DOHH2 (cell line): ENCODE measurements at regions not wholly inside any gene's neighbourhood (a gene's known extent, or its start where the extent isn't known, plus 50 kb on each side); places are given as distances from the start of the nearest gene placed in this dataset.

Source experiments
- EZH2phosphoT487 ChIP-seq: fragments of 200-600 bp; sonication (generic); IDR thresholded peaks from 2 replicates; pipeline ENCODE4 v1.6.1; 2017; ENCODE audit warnings: borderline replicate concordance, mild to moderate bottlenecking, antibody characterized with exemption, low read length, moderate library complexity, mixed read lengths
- TF ChIP-seq, protein P1 (sequence below): fragments of 200-600 bp; sonication (generic); IDR thresholded peaks from one replicate; pipeline ENCODE4 v1.5.1; 2014; ENCODE audit warnings: antibody characterized with exemption, mild to moderate bottlenecking, low read depth, low read length; ENCODE audit not compliant: poor library complexity, severe bottlenecking

DNA sequence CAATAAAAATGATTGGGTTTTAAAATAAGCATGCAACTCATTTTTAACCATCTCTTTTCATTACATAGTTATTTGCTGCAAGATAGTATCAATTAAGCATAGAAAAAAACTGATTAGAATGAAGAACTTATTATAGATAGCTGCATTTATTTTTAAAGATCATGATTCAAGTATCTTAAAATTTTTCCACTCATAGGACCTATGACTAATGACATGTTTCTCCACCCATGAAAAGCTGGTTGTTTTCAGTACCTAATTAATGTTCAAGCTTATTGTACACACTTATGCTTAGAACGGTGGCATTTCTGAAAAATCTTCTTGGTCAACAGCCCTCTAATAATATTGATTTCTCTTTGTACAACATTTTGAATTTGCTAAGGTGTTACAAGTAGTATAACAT, 193.5 kb upstream of the PITX2 start:
- TF ChIP-seq, protein P1, sequence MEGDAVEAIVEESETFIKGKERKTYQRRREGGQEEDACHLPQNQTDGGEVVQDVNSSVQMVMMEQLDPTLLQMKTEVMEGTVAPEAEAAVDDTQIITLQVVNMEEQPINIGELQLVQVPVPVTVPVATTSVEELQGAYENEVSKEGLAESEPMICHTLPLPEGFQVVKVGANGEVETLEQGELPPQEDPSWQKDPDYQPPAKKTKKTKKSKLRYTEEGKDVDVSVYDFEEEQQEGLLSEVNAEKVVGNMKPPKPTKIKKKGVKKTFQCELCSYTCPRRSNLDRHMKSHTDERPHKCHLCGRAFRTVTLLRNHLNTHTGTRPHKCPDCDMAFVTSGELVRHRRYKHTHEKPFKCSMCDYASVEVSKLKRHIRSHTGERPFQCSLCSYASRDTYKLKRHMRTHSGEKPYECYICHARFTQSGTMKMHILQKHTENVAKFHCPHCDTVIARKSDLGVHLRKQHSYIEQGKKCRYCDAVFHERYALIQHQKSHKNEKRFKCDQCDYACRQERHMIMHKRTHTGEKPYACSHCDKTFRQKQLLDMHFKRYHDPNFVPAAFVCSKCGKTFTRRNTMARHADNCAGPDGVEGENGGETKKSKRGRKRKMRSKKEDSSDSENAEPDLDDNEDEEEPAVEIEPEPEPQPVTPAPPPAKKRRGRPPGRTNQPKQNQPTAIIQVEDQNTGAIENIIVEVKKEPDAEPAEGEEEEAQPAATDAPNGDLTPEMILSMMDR, result no peak
- TF ChIP-seq EZH2phosphoT487, result no peak
